ENCODE measurements at regions not wholly inside any gene's neighbourhood (a gene's known extent, or its start where the extent isn't known, plus 50 kb on each side); places are given as distances from the start of the nearest gene placed in this dataset.
A peak's percentile ranks its signal among the peaks of the same experiment; 100 is the strongest.

DNA sequence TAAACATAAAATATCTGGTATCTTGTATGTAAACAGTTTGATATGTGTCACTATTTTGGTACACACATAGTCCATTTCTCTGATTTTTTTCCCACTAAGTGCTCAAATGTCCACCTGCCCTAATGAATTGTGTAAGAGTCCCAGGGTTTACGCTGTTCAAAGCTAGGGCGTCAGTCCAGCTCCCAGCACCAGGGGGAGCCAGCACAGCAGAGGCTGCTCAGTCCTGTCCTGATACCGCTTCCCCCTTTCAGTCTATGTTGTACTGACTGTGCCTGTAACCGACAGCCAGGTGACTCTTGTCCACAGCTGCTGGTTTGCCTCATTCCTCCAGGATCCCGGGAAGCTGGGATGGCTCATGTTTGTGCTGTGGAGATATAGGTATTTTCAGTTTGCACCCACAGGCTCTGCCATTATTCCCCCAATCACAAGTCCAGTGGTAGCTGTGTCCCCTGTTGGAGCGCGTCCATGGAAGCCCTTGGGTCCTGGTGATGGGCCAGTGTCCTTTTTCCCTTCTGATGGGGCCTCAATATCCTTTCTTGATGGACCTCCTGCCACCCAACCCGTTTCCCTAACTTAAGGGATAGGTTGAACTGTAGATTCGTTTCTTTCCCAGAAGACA, 242.0 kb downstream of the NEDD1 start:
- Histone ChIP-seq H3K9me2 (replicated peaks; ENCODE audit: control insufficient read depth, low read length) (no peaks in the 10 kb centered on the region), H3F3A (ENCODE audit: control insufficient read depth, insufficient read depth) (no peaks in the 10 kb centered on the region), H3K27me3 (ENCODE audit: control insufficient read depth, low read length) (no peaks in the 10 kb centered on the region; the same call in 1 of the 2 replicates), H3K4me3 (ENCODE audit: low read length) (no peak overlapping the region), H4K20me1 (ENCODE audit: control insufficient read depth, insufficient read depth, low read depth, low read length) (no peaks in the 10 kb centered on the region), H3K9me3 (ENCODE audit: control insufficient read depth, insufficient read depth, low read length) (no peaks in the 10 kb centered on the region), H3K36me3 (ENCODE audit: control insufficient read depth, low read length) (no peaks in the 10 kb centered on the region), H3K4me1 (ENCODE audit: control insufficient read depth, low read length) (no peaks in the 10 kb centered on the region), H3K79me2 (ENCODE audit: control insufficient read depth, low read length) (no peaks in the 10 kb centered on the region), H3K27ac (ENCODE audit: low read depth, low read length) (no peak overlapping the region), H3K4me2 (ENCODE audit: low read length) (no peak overlapping the region)
- no peak for TF ChIP-seq EZH2phosphoT487 (IDR thresholded peaks at IDR 0.05; ENCODE audit: borderline replicate concordance, low read length)
- TF ChIP-seq, protein P1, sequence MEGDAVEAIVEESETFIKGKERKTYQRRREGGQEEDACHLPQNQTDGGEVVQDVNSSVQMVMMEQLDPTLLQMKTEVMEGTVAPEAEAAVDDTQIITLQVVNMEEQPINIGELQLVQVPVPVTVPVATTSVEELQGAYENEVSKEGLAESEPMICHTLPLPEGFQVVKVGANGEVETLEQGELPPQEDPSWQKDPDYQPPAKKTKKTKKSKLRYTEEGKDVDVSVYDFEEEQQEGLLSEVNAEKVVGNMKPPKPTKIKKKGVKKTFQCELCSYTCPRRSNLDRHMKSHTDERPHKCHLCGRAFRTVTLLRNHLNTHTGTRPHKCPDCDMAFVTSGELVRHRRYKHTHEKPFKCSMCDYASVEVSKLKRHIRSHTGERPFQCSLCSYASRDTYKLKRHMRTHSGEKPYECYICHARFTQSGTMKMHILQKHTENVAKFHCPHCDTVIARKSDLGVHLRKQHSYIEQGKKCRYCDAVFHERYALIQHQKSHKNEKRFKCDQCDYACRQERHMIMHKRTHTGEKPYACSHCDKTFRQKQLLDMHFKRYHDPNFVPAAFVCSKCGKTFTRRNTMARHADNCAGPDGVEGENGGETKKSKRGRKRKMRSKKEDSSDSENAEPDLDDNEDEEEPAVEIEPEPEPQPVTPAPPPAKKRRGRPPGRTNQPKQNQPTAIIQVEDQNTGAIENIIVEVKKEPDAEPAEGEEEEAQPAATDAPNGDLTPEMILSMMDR (IDR thresholded peaks at IDR 0.05; ENCODE audit: low read depth, low read length, poor library complexity, severe bottlenecking), result peak; percentile 85

- no peaks in the 10 kb centered on the region for H3F3A ChIP-seq (ENCODE audit: control insufficient read depth, insufficient read depth)
- H3K4me3 ChIP-seq (ENCODE audit: low read length), result no peak overlapping the region
- H3K4me2 ChIP-seq (ENCODE audit: low read length), result no peak overlapping the region
- no peaks in the 10 kb centered on the region for H4K20me1 ChIP-seq (ENCODE audit: control insufficient read depth, insufficient read depth, low read depth, low read length)
- H3K27me3 ChIP-seq (ENCODE audit: control insufficient read depth, low read length), result no peaks in the 10 kb centered on the region
- H3K9me2 ChIP-seq (replicated peaks; ENCODE audit: control insufficient read depth, low read length), result no peaks in the 10 kb centered on the region
- H3K79me2 ChIP-seq (ENCODE audit: control insufficient read depth, low read length), result no peaks in the 10 kb centered on the region
- no peaks in the 10 kb centered on the region for H3K4me1 ChIP-seq (ENCODE audit: control insufficient read depth, low read length)
- no peaks in the 10 kb centered on the region for H3K9me3 ChIP-seq (ENCODE audit: control insufficient read depth, insufficient read depth, low read length)
- no peak for TF ChIP-seq EZH2phosphoT487 (IDR thresholded peaks at IDR 0.05; ENCODE audit: borderline replicate concordance, low read length)
- H3K27ac ChIP-seq (ENCODE audit: low read depth, low read length), result no peak overlapping the region
- H3K36me3 ChIP-seq (ENCODE audit: control insufficient read depth, low read length), result no peaks in the 10 kb centered on the region
These were observed 244.4 kb downstream of the NEDD1 start for GRCh38 chr12:97151481-97151880.

DNA sequence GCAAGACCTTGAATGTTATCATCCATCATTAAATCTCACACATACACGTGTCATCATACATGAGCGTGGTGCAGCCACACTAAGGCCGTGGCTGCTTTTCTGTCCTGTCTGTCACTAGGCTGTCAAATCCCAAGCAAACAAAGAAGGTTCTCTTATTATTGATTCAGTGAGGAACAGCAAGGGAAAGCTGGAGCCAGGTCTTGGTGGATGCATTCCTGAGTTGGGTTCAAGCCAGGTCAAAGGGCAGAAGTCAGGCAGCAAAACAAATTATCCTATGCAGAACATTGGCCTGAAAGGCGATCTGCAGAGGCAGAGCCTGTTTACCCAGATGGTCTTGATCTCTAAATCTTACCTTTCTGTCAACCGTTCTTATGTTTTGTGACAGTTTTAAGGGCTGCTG, 252.3 kb downstream of the NEDD1 start:
- Histone ChIP-seq H4K20me1 (ENCODE audit: control insufficient read depth, insufficient read depth, low read depth, low read length) (no peaks in the 10 kb centered on the region), H3K27ac (ENCODE audit: low read depth, low read length) (no peak overlapping the region), H3F3A (ENCODE audit: control insufficient read depth, insufficient read depth) (no peaks in the 10 kb centered on the region), H3K27me3 (ENCODE audit: control insufficient read depth, low read length) (no peaks in the 10 kb centered on the region), H3K9me2 (replicated peaks; ENCODE audit: control insufficient read depth, low read length) (no peaks in the 10 kb centered on the region), H3K4me2 (ENCODE audit: low read length) (no peak overlapping the region), H3K79me2 (ENCODE audit: control insufficient read depth, low read length) (no peaks in the 10 kb centered on the region), H3K4me1 (ENCODE audit: control insufficient read depth, low read length) (no peaks in the 10 kb centered on the region), H3K4me3 (ENCODE audit: low read length) (no peak overlapping the region), H3K9me3 (ENCODE audit: control insufficient read depth, insufficient read depth, low read length) (no peaks in the 10 kb centered on the region), H3K36me3 (ENCODE audit: control insufficient read depth, low read length) (no peaks in the 10 kb centered on the region)
- TF ChIP-seq, protein P1 (IDR thresholded peaks at IDR 0.05; ENCODE audit: low read depth, low read length, poor library complexity, severe bottlenecking), result no peak
- no peak for TF ChIP-seq EZH2phosphoT487 (IDR thresholded peaks at IDR 0.05; ENCODE audit: borderline replicate concordance, low read length)

- Histone ChIP-seq H3K4me1 (ENCODE audit: control insufficient read depth, low read length) (no peaks in the 10 kb centered on the region), H3K36me3 (ENCODE audit: control insufficient read depth, low read length) (no peaks in the 10 kb centered on the region), H4K20me1 (ENCODE audit: control insufficient read depth, insufficient read depth, low read depth, low read length) (no peaks in the 10 kb centered on the region), H3K79me2 (ENCODE audit: control insufficient read depth, low read length) (no peaks in the 10 kb centered on the region), H3K4me3 (ENCODE audit: low read length) (no peak overlapping the region), H3K9me2 (replicated peaks; ENCODE audit: control insufficient read depth, low read length) (no peaks in the 10 kb centered on the region), H3K4me2 (ENCODE audit: low read length) (no peak overlapping the region), H3F3A (ENCODE audit: control insufficient read depth, insufficient read depth) (no peaks in the 10 kb centered on the region), H3K27me3 (ENCODE audit: control insufficient read depth, low read length) (no peaks in the 10 kb centered on the region), H3K27ac (ENCODE audit: low read depth, low read length) (no peak overlapping the region), H3K9me3 (ENCODE audit: control insufficient read depth, insufficient read depth, low read length) (no peaks in the 10 kb centered on the region)
- TF ChIP-seq EZH2phosphoT487 (IDR thresholded peaks at IDR 0.05; ENCODE audit: borderline replicate concordance, low read length), result no peak
- TF ChIP-seq, protein P1 (IDR thresholded peaks at IDR 0.05; ENCODE audit: low read depth, low read length, poor library complexity, severe bottlenecking), result no peak
These were observed 253.2 kb downstream of the NEDD1 start for GRCh38 chr12:97160277-97160676.

Data from DOHH2 (cell line).